IMR-90 (cell line): ENCODE measurements at regions not wholly inside any gene's neighbourhood (a gene's known extent, or its start where the extent isn't known, plus 50 kb on each side); places are given as distances from the start of the nearest gene placed in this dataset.

ENCODE experiments used
- ATAC-seq: fragments of 200-7000 bp; cut with Tn5 transposase; 2 replicates; pipeline ENCODE4 v1.9.1; 2020; ENCODE audit warnings: low read depth, mild to moderate bottlenecking, moderate library complexity
- BruUV-seq: library from RNA; stranded (reverse); fragments of 400-500 nt; replicated peaks from 2 replicates; lab custom pipeline; 2021; lab: Mats Ljungman, UMichigan
- CTCF ChIA-PET: fragments of 300-600 bp; formaldehyde crosslinking; extraction: SDS; loops from one replicate; lab custom pipeline; 2021; ENCODE audit warnings: antibody characterized with exemption; lab: Yijun Ruan, JAX
- POLR2A ChIA-PET: fragments of 300-600 bp; sonication (Branson Sonifier 250); formaldehyde crosslinking; loops from one replicate; lab custom pipeline; 2022; ENCODE audit warnings: antibody characterized with exemption; ENCODE audit not compliant: unreplicated experiment; lab: Charles Lee
- DNase-seq: peaks from one replicate; pipeline ENCODE4 v3.0.0; 2013
- H2AFZ ChIP-seq: replicated peaks from 2 replicates; pipeline ENCODE3; 2013; ENCODE audit warnings: low read length, mild to moderate bottlenecking; ENCODE audit not compliant: poor library complexity
- H2AK5ac ChIP-seq: 2 replicates; pipeline ENCODE4 v1.6.1; 2013; ENCODE audit warnings: low read depth, low read length, inconsistent platforms
- H2AK9ac ChIP-seq: replicated peaks from 2 replicates; pipeline ENCODE3; 2013; ENCODE audit warnings: mild to moderate bottlenecking, low read depth, low read length, moderate library complexity; ENCODE audit not compliant: poor library complexity
- H2BK120ac ChIP-seq: 2 replicates; pipeline ENCODE4 v1.6.1; 2013; ENCODE audit warnings: low read depth, low read length, inconsistent platforms
- H2BK15ac ChIP-seq: 3 replicates; pipeline ENCODE4 v1.6.1; 2013; ENCODE audit warnings: low read depth, low read length, inconsistent platforms
- H2BK20ac ChIP-seq: 2 replicates; pipeline ENCODE4 v1.6.1; 2013; ENCODE audit warnings: low read depth, mild to moderate bottlenecking, inconsistent platforms, low read length, moderate library complexity
- H2BK5ac ChIP-seq: 2 replicates; pipeline ENCODE4 v1.6.1; 2013; ENCODE audit warnings: mild to moderate bottlenecking, low read depth, low read length, inconsistent platforms; ENCODE audit not compliant: poor library complexity, severe bottlenecking
- H3K14ac ChIP-seq: replicated peaks from 2 replicates; pipeline ENCODE4 v1.6.1; 2013; ENCODE audit warnings: low read depth, low read length, inconsistent platforms
- H3K18ac ChIP-seq: 2 replicates; pipeline ENCODE4 v1.6.1; 2013; ENCODE audit warnings: low read depth, low read length, control low read depth
- H3K23ac ChIP-seq: 2 replicates; pipeline ENCODE4 v1.6.1; 2013; ENCODE audit warnings: low read depth, low read length, inconsistent platforms
- H3K27ac ChIP-seq: 2 replicates; pipeline ENCODE4 v1.5.1; 2013; ENCODE audit warnings: mild to moderate bottlenecking, control low read depth, low read length; ENCODE audit not compliant: insufficient read depth
- H3K27me3 ChIP-seq: 2 replicates; pipeline ENCODE4 v1.6.1; 2013; ENCODE audit warnings: low read length; ENCODE audit not compliant: control insufficient read depth, insufficient read depth
- H3K36me3 ChIP-seq: 2 replicates; pipeline ENCODE4 v1.6.1; 2013; ENCODE audit warnings: low read length, mixed read lengths; ENCODE audit not compliant: control insufficient read depth, insufficient read depth
- H3K4ac ChIP-seq: 2 replicates; pipeline ENCODE4 v1.6.1; 2013; ENCODE audit warnings: low read depth, low read length, inconsistent platforms
- H3K4me1 ChIP-seq: 2 replicates; pipeline ENCODE4 v1.6.1; 2013; ENCODE audit warnings: low read length, mixed read lengths; ENCODE audit not compliant: control insufficient read depth, insufficient read depth
- H3K4me2 ChIP-seq: 2 replicates; pipeline ENCODE4 v1.6.1; 2013; ENCODE audit warnings: low read depth, mild to moderate bottlenecking, control low read depth, low read length, moderate library complexity
- H3K4me3 ChIP-seq: 2 replicates; pipeline ENCODE4 v1.5.1; 2013; ENCODE audit warnings: low read depth, mild to moderate bottlenecking, control low read depth, low read length, moderate library complexity; ENCODE audit not compliant: insufficient read depth
- H3K56ac ChIP-seq: 2 replicates; pipeline ENCODE4 v1.6.1; 2013; ENCODE audit warnings: low read length, inconsistent platforms; ENCODE audit not compliant: insufficient read depth; ENCODE audit errors: extremely low read depth
- H3K79me1 ChIP-seq, 2 experiments: 2 replicates each; pipeline ENCODE4 v1.6.1; 2013; ENCODE audit warnings: low read length in 2 of 2, inconsistent platforms in 1 of 2, low read depth in 1 of 2
- H3K9ac ChIP-seq: 2 replicates; pipeline ENCODE4 v1.6.1; 2013; ENCODE audit warnings: low read depth, low read length, control low read depth
- H3K9me1 ChIP-seq: 2 replicates; pipeline ENCODE4 v1.6.1; 2013; ENCODE audit warnings: low read length, inconsistent platforms; ENCODE audit not compliant: insufficient read depth
- H3K9me3 ChIP-seq: 2 replicates; pipeline ENCODE4 v1.6.1; 2013; ENCODE audit warnings: low read length; ENCODE audit not compliant: control insufficient read depth, insufficient read depth
- H4K20me1 ChIP-seq: 2 replicates; pipeline ENCODE4 v1.6.1; 2013; ENCODE audit warnings: low read length, inconsistent platforms; ENCODE audit not compliant: insufficient read depth
- H4K5ac ChIP-seq: 2 replicates; pipeline ENCODE4 v1.6.1; 2013; ENCODE audit warnings: mild to moderate bottlenecking, low read depth, low read length, control low read depth
- H4K8ac ChIP-seq, 2 experiments: 2 replicates each; pipeline ENCODE4 v1.6.1; 2013; ENCODE audit warnings: low read depth in 2 of 2, low read length in 2 of 2, control low read depth in 1 of 2, inconsistent platforms in 1 of 2
- H4K91ac ChIP-seq: 2 replicates; pipeline ENCODE4 v1.6.1; 2013; ENCODE audit warnings: low read depth, low read length, inconsistent platforms; ENCODE audit not compliant: insufficient read depth
- BHLHE40 ChIP-seq: fragments of 150-350 bp; IDR thresholded peaks from 2 replicates; pipeline ENCODE4 v1.6.1; 2016; ENCODE audit warnings: mild to moderate bottlenecking, low read depth, low read length
- CEBPB ChIP-seq: IDR thresholded peaks from 2 replicates; pipeline ENCODE4 v1.6.1; 2012; ENCODE audit warnings: low read depth, low read length, improper control_type of control experiment
- MAFK ChIP-seq: IDR thresholded peaks from 2 replicates; pipeline ENCODE4 v1.6.1; 2012; ENCODE audit warnings: low read depth, low read length, improper control_type of control experiment
- MAZ ChIP-seq: IDR thresholded peaks from 2 replicates; pipeline ENCODE4 v1.6.1; 2012; ENCODE audit warnings: low read depth, mild to moderate bottlenecking, low read length, improper control_type of control experiment, moderate library complexity, borderline replicate concordance
- MXI1 ChIP-seq: IDR thresholded peaks from 2 replicates; pipeline ENCODE4 v1.6.1; 2012; ENCODE audit warnings: low read depth, mild to moderate bottlenecking, low read length, moderate library complexity, borderline replicate concordance
- NFE2L2 ChIP-seq: fragments of 150-350 bp; IDR thresholded peaks from 2 replicates; pipeline ENCODE4 v1.6.1; 2016; ENCODE audit warnings: low read depth, mild to moderate bottlenecking, low read length
- RAD21 ChIP-seq: IDR thresholded peaks from 2 replicates; pipeline ENCODE4 v1.6.1; 2012; ENCODE audit warnings: low read length, improper control_type of control experiment
- RCOR1 ChIP-seq: IDR thresholded peaks from 2 replicates; pipeline ENCODE4 v1.6.1; 2012; ENCODE audit warnings: mild to moderate bottlenecking, low read length, improper control_type of control experiment; ENCODE audit not compliant: insufficient replicate concordance
- RFX5 ChIP-seq: IDR thresholded peaks from 2 replicates; pipeline ENCODE4 v1.8.0; 2012; ENCODE audit warnings: low read depth, mild to moderate bottlenecking, low read length, moderate library complexity
- SMC3 ChIP-seq: fragments of 150-350 bp; IDR thresholded peaks from 2 replicates; pipeline ENCODE4 v1.6.1; 2016; ENCODE audit warnings: low read depth, mild to moderate bottlenecking, antibody characterized with exemption, low read length, moderate library complexity
- WGBS, 2 experiments: methylation state at CpG; one replicate each; pipeline versions ENCODE4 v1.1.5 to v1.1.7; 2013; ENCODE audit warnings: missing lambda C conversion rate in 2 of 2; ENCODE audit not compliant: insufficient read length in 1 of 2; ENCODE audit errors: extremely low coverage in 2 of 2; 5-methylcytosine and 5-hydroxymethylcytosine counted together
- dilution Hi-C: fragments of 300-500 bp; cut with HindIII; formaldehyde crosslinking; loops from one replicate; pipeline ENCODE4 v1.14.3; 2018; ENCODE audit warnings: low sequenced_read_pairs; ENCODE audit not compliant: unreplicated experiment
- in situ Hi-C: fragments of 300-500 bp; cut with MboI; formaldehyde crosslinking; loops from 3 replicates; pipeline ENCODE4 v1.14.3; 2019; ENCODE audit warnings: low sequenced_read_pairs, inconsistent platforms, mixed read lengths
- intact Hi-C: fragments of 100-400 bp; cut with micrococcal nuclease; formaldehyde crosslinking; loops from 2 replicates; pipeline ENCODE4 v1.10.0; 2022
- TF ChIP-seq, protein P1 (sequence below): fragments of 150-350 bp; IDR thresholded peaks from 2 replicates; pipeline ENCODE4 v1.6.1; 2016; ENCODE audit warnings: low read depth, mild to moderate bottlenecking, low read length, moderate library complexity, borderline replicate concordance
- TF ChIP-seq, protein P2 (sequence below): fragments of 150-350 bp; IDR thresholded peaks from 2 replicates; pipeline ENCODE4 v1.6.1; 2017; ENCODE audit warnings: mild to moderate bottlenecking, antibody characterized with exemption, low read length, low read depth

DNA sequence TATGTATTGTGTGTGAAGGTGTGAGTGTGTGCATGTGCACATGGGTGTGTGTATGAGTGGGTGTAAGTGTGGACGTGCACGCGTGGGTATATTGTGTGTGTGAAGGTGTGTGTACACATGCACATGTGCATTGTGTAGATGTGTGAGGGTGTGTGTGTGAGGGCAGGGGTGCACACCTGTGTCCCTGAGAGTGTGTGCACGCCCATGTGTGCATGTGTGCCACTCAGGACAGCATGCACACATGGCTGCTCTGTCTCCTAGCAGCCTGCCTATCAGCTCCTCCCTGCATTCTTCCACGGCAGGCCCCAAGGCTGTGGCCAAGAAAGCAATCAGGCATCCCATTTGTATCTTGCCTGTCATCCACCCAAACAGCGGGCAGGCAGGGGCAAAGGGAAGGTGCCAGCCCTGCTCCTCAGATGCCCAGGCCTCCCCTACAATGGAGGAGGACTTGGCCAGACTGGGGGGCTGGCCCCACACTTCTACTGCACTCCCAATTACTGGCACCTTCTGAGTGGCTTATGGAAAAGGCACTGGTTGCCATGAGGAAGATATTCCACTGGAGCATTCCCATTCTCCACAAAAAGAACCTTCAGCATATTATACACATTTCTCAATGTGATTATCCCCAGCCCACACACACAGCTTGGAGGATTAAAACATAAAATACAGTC, 380.4 kb upstream of the ZMIZ1 start:
- dilution Hi-C loops: no loop called here
- peaks cover 4% of the 10 kb centered on the region for H3K4me1 ChIP-seq

More for the DNA sequence above, 380.4 kb upstream of the ZMIZ1 start:
- no peak overlapping the region for H3K4ac ChIP-seq
- peaks cover 16% of the 10 kb centered on the region for H3K27me3 ChIP-seq
- H2BK5ac ChIP-seq: no peak overlapping the region
- in situ Hi-C loops (no loop called here), intact Hi-C loops (no loop called here)
- no peak overlapping the region for H3K18ac ChIP-seq
- no peak overlapping the region for H4K91ac ChIP-seq
- H4K20me1 ChIP-seq: no peaks in the 10 kb centered on the region
- no peak overlapping the region for H4K8ac ChIP-seq
- H2AK9ac ChIP-seq: no peak overlapping the region
- H3K23ac ChIP-seq: no peak overlapping the region
- H2AFZ ChIP-seq: peak overlapping the region; percentile 55
- no peak overlapping the region for H2BK120ac ChIP-seq
- H4K5ac ChIP-seq: no peak overlapping the region
- no peak for TF ChIP-seq RFX5
- TF ChIP-seq, protein P1, sequence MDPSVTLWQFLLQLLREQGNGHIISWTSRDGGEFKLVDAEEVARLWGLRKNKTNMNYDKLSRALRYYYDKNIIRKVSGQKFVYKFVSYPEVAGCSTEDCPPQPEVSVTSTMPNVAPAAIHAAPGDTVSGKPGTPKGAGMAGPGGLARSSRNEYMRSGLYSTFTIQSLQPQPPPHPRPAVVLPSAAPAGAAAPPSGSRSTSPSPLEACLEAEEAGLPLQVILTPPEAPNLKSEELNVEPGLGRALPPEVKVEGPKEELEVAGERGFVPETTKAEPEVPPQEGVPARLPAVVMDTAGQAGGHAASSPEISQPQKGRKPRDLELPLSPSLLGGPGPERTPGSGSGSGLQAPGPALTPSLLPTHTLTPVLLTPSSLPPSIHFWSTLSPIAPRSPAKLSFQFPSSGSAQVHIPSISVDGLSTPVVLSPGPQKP: no peak
- no peak for TF ChIP-seq MXI1
- TF ChIP-seq RAD21: no peak
- no peak for TF ChIP-seq CEBPB
- TF ChIP-seq MAFK: no peak
- no peak for TF ChIP-seq MAZ
- TF ChIP-seq, protein P2, sequence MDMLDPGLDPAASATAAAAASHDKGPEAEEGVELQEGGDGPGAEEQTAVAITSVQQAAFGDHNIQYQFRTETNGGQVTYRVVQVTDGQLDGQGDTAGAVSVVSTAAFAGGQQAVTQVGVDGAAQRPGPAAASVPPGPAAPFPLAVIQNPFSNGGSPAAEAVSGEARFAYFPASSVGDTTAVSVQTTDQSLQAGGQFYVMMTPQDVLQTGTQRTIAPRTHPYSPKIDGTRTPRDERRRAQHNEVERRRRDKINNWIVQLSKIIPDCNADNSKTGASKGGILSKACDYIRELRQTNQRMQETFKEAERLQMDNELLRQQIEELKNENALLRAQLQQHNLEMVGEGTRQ: no peak
- no peak for TF ChIP-seq BHLHE40
- no peak for TF ChIP-seq SMC3
- no peak for TF ChIP-seq NFE2L2
- TF ChIP-seq RCOR1: no peak
- ChIA-PET CTCF (no interaction called here), POLR2A (no interaction called here)
- ATAC-seq (no peak), DNase-seq (no peak)
- no peaks in the 10 kb centered on the region for H3K36me3 ChIP-seq
- H3K79me1 ChIP-seq: no peaks in the 10 kb centered on the region
- BruUV-seq: no TSS peak
- H3K4me3 ChIP-seq: no peak overlapping the region
- no peak overlapping the region for H3K56ac ChIP-seq
- no peak overlapping the region for H3K4me2 ChIP-seq
- H3K27ac ChIP-seq: no peak overlapping the region
- H2BK15ac ChIP-seq: no peak overlapping the region
- H2BK20ac ChIP-seq: no peak overlapping the region
- no peaks in the 10 kb centered on the region for H3K9me3 ChIP-seq
- H3K9me1 ChIP-seq: 0 out of 2 replicates have a peak, but pooled peaks cover 4% of the 10 kb centered on the region
- no peak overlapping the region; the same call in 1 of the 2 replicates for H3K14ac ChIP-seq
- WGBS, 2 experiments: 79% methylated on average over 3 of the region's 6 CpGs; no CpG with 5 or more reads in 1 of the 2 experiments
- no peak overlapping the region for H2AK5ac ChIP-seq
- H3K9ac ChIP-seq: no peak overlapping the region
